ENCODE measurements at regions not wholly inside any gene's neighbourhood (a gene's known extent, or its start where the extent isn't known, plus 50 kb on each side); places are given as distances from the start of the nearest gene placed in this dataset.

GRCh38 chr11:109818290-109818689 lies 274.9 kb upstream of the ZC3H12C start:
- ATAC-seq (replicated peaks) (no peak), DNase-seq (no peak)
- peak overlapping the region; percentile 6 to 68 for H3K4me3 Mint-ChIP-seq

GRCh38 chr11:109819410-109819809 lies 273.8 kb upstream of the ZC3H12C start:
- H3K4me3 Mint-ChIP-seq = no peak overlapping the region
- H3K36me3 Mint-ChIP-seq (ENCODE audit: insufficient read depth) = no peaks in the 10 kb centered on the region
- no peak overlapping the region for H3K27ac Mint-ChIP-seq
- no peaks in the 10 kb centered on the region for H3K4me1 Mint-ChIP-seq (ENCODE audit: low read depth in 2 of 2)
- no peak for ATAC-seq (replicated peaks)
- H3K27me3 Mint-ChIP-seq = no peaks in the 10 kb centered on the region
- H3K9me3 Mint-ChIP-seq = peaks cover 0 to 3% of the 10 kb centered on the region in 2 donors
- DNase-seq = no peak

More at GRCh38 chr11:109818290-109818689, 274.9 kb upstream of the ZC3H12C start:
- Mint-ChIP-seq H3K27ac (no peak overlapping the region), H3K4me1 (ENCODE audit: low read depth in 2 of 2) (no peaks in the 10 kb centered on the region), H3K27me3 (no peaks in the 10 kb centered on the region), H3K36me3 (ENCODE audit: insufficient read depth) (no peaks in the 10 kb centered on the region), H3K9me3 (peaks cover 0 to 2% of the 10 kb centered on the region in 2 donors)

- Mint-ChIP-seq H3K9me3 (peaks cover 0 to 4% of the 10 kb centered on the region in 2 donors), H3K27ac (no peak overlapping the region), H3K27me3 (no peaks in the 10 kb centered on the region), H3K36me3 (ENCODE audit: insufficient read depth) (no peaks in the 10 kb centered on the region), H3K4me3 (no peak overlapping the region), H3K4me1 (ENCODE audit: low read depth in 2 of 2) (no peaks in the 10 kb centered on the region)
- no peak for DNase-seq
- no peak for ATAC-seq (replicated peaks)
Measured at GRCh38 chr11:109821511-109821910, 271.7 kb upstream of the ZC3H12C start.

- ATAC-seq (replicated peaks) = no peak
- DNase-seq = no peak
- no peak overlapping the region for H3K4me3 Mint-ChIP-seq
- H3K9me3 Mint-ChIP-seq = peaks cover 0 to 6% of the 10 kb centered on the region in 2 donors
- H3K4me1 Mint-ChIP-seq (ENCODE audit: low read depth in 2 of 2) = no peaks in the 10 kb centered on the region
- no peaks in the 10 kb centered on the region for H3K36me3 Mint-ChIP-seq (ENCODE audit: insufficient read depth)
- no peaks in the 10 kb centered on the region for H3K27me3 Mint-ChIP-seq
- H3K27ac Mint-ChIP-seq = no peak overlapping the region
Measured at GRCh38 chr11:109822436-109823102, 270.6 kb upstream of the ZC3H12C start.

- Mint-ChIP-seq H3K4me1 (ENCODE audit: low read depth in 2 of 2) (no peaks in the 10 kb centered on the region), H3K9me3 (peaks cover 0 to 6% of the 10 kb centered on the region in 2 donors), H3K27ac (no peak overlapping the region), H3K27me3 (no peaks in the 10 kb centered on the region), H3K4me3 (no peak overlapping the region), H3K36me3 (ENCODE audit: insufficient read depth) (no peaks in the 10 kb centered on the region)
- DNase-seq (no peak), ATAC-seq (replicated peaks) (no peak)
Measured at GRCh38 chr11:109828387-109828786, 264.8 kb upstream of the ZC3H12C start.

- Mint-ChIP-seq H3K4me1 (ENCODE audit: low read depth in 2 of 2) (no peaks in the 10 kb centered on the region), H3K9me3 (peaks cover 0 to 10% of the 10 kb centered on the region in 2 donors), H3K36me3 (ENCODE audit: insufficient read depth) (no peaks in the 10 kb centered on the region), H3K27ac (no peak overlapping the region), H3K27me3 (no peaks in the 10 kb centered on the region), H3K4me3 (no peak overlapping the region)
- ATAC-seq (replicated peaks) (no peak), DNase-seq (no peak)
Measured at GRCh38 chr11:109838026-109838425, 255.2 kb upstream of the ZC3H12C start.

- Mint-ChIP-seq H3K27ac (no peak overlapping the region), H3K9me3 (peaks cover 0 to 10% of the 10 kb centered on the region in 2 donors), H3K36me3 (ENCODE audit: insufficient read depth) (no peaks in the 10 kb centered on the region), H3K4me1 (ENCODE audit: low read depth in 2 of 2) (no peaks in the 10 kb centered on the region), H3K27me3 (no peaks in the 10 kb centered on the region), H3K4me3 (no peak overlapping the region)
- DNase-seq (no peak), ATAC-seq (replicated peaks) (no peak)
Measured at GRCh38 chr11:109845437-109845836, 247.8 kb upstream of the ZC3H12C start.

- Mint-ChIP-seq H3K4me1 (ENCODE audit: low read depth in 2 of 2) (no peaks in the 10 kb centered on the region), H3K4me3 (no peak overlapping the region), H3K27ac (no peak overlapping the region), H3K36me3 (ENCODE audit: insufficient read depth) (no peaks in the 10 kb centered on the region), H3K9me3 (peaks cover 0 to 2% of the 10 kb centered on the region in 2 donors), H3K27me3 (no peaks in the 10 kb centered on the region)
- DNase-seq (no peak), ATAC-seq (replicated peaks) (no peak)
Measured at GRCh38 chr11:109847621-109848020, 245.6 kb upstream of the ZC3H12C start.

GRCh38 chr11:109849051-109849450 lies 244.1 kb upstream of the ZC3H12C start:
- no peak overlapping the region for H3K27ac Mint-ChIP-seq
- H3K27me3 Mint-ChIP-seq = no peaks in the 10 kb centered on the region
- ATAC-seq (replicated peaks) (no peak), DNase-seq (no peak)
- no peaks in the 10 kb centered on the region for H3K36me3 Mint-ChIP-seq (ENCODE audit: insufficient read depth)
- no peak overlapping the region for H3K4me3 Mint-ChIP-seq
- H3K4me1 Mint-ChIP-seq (ENCODE audit: low read depth in 2 of 2) = no peaks in the 10 kb centered on the region
- H3K9me3 Mint-ChIP-seq = no peaks in the 10 kb centered on the region

- DNase-seq (no peak), ATAC-seq (replicated peaks) (no peak)
- Mint-ChIP-seq H3K36me3 (ENCODE audit: insufficient read depth) (no peaks in the 10 kb centered on the region), H3K4me3 (no peak overlapping the region), H3K9me3 (no peaks in the 10 kb centered on the region), H3K4me1 (ENCODE audit: low read depth in 2 of 2) (no peaks in the 10 kb centered on the region), H3K27me3 (no peaks in the 10 kb centered on the region), H3K27ac (no peak overlapping the region)
Measured at GRCh38 chr11:109849946-109850345, 243.2 kb upstream of the ZC3H12C start.

- Mint-ChIP-seq H3K36me3 (ENCODE audit: insufficient read depth) (no peaks in the 10 kb centered on the region), H3K27me3 (no peaks in the 10 kb centered on the region), H3K9me3 (no peaks in the 10 kb centered on the region), H3K4me1 (ENCODE audit: low read depth in 2 of 2) (no peaks in the 10 kb centered on the region), H3K27ac (no peak overlapping the region), H3K4me3 (no peak overlapping the region)
- ATAC-seq (replicated peaks) (no peak), DNase-seq (no peak)
Measured at GRCh38 chr11:109851780-109852390, 241.3 kb upstream of the ZC3H12C start.

- no peaks in the 10 kb centered on the region for H3K36me3 Mint-ChIP-seq (ENCODE audit: insufficient read depth)
- DNase-seq (no peak), ATAC-seq (replicated peaks) (no peak)
- H3K27me3 Mint-ChIP-seq = no peaks in the 10 kb centered on the region
- no peak overlapping the region for H3K27ac Mint-ChIP-seq
- peaks cover 0 to 2% of the 10 kb centered on the region in 2 donors for H3K9me3 Mint-ChIP-seq
- no peaks in the 10 kb centered on the region for H3K4me1 Mint-ChIP-seq (ENCODE audit: low read depth in 2 of 2)
- H3K4me3 Mint-ChIP-seq = no peak overlapping the region
Measured at GRCh38 chr11:109853156-109853776, 239.9 kb upstream of the ZC3H12C start.

GRCh38 chr11:109854731-109855130 lies 238.5 kb upstream of the ZC3H12C start:
- Mint-ChIP-seq H3K27me3 (no peaks in the 10 kb centered on the region), H3K4me3 (no peak overlapping the region), H3K9me3 (peaks cover 0 to 2% of the 10 kb centered on the region in 2 donors), H3K36me3 (ENCODE audit: insufficient read depth) (no peaks in the 10 kb centered on the region), H3K4me1 (ENCODE audit: low read depth in 2 of 2) (no peaks in the 10 kb centered on the region), H3K27ac (no peak overlapping the region)
- ATAC-seq (replicated peaks) (no peak), DNase-seq (no peak)

- H3K4me3 Mint-ChIP-seq = no peak overlapping the region
- peaks cover 0 to 2% of the 10 kb centered on the region in 2 donors for H3K9me3 Mint-ChIP-seq
- ATAC-seq (replicated peaks) (no peak), DNase-seq (no peak)
- H3K4me1 Mint-ChIP-seq (ENCODE audit: low read depth in 2 of 2) = no peaks in the 10 kb centered on the region
- no peaks in the 10 kb centered on the region for H3K36me3 Mint-ChIP-seq (ENCODE audit: insufficient read depth)
- no peaks in the 10 kb centered on the region for H3K27me3 Mint-ChIP-seq
- H3K27ac Mint-ChIP-seq = no peak overlapping the region
Measured at GRCh38 chr11:109856928-109857327, 236.3 kb upstream of the ZC3H12C start.
